OCI-LY7 (cell line): ENCODE measurements at regions not wholly inside any gene's neighbourhood (a gene's known extent, or its start where the extent isn't known, plus 50 kb on each side); places are given as distances from the start of the nearest gene placed in this dataset.

Source experiments
- CTCF ChIP-seq: fragments of 200-600 bp; sonication (generic); conservative IDR thresholded peaks from 2 replicates; pipeline ENCODE4 v1.5.1; 2014; ENCODE audit warnings: mild to moderate bottlenecking, antibody characterized with exemption, low read length, moderate library complexity, mixed read lengths
- EZH2phosphoT487 ChIP-seq: fragments of 200-600 bp; sonication (generic); IDR thresholded peaks from 2 replicates; pipeline ENCODE4 v1.6.1; 2018; ENCODE audit warnings: low read depth, borderline replicate concordance, mild to moderate bottlenecking, mixed run types, antibody characterized with exemption, low read length, moderate library complexity, mixed read lengths

- TF ChIP-seq CTCF (no peak), EZH2phosphoT487 (no peak)
Observed at GRCh38 chr14:25929881-25930615, 667.8 kb downstream of the NOVA1 start.
